B cell (primary cell): ENCODE measurements at regions not wholly inside any gene's neighbourhood (a gene's known extent, or its start where the extent isn't known, plus 50 kb on each side); places are given as distances from the start of the nearest gene placed in this dataset.

Source experiments
- ATAC-seq: fragments of 200-7000 bp; cut with Tn5 transposase; one replicate; pipeline ENCODE4 v1.10.0; 2021; ENCODE audit warnings: low read depth, mild to moderate bottlenecking, moderate number of reproducible peaks, moderate library complexity
- CTCF ChIA-PET: fragments of 350-600 bp; sonication (Branson Sonifier 250); formaldehyde crosslinking; loops from one replicate; lab custom pipeline; 2021; ENCODE audit warnings: antibody characterized with exemption, inconsistent platforms; lab: Charles Lee
- POLR2A ChIA-PET: fragments of 350-600 bp; sonication (Branson Sonifier 250); formaldehyde crosslinking; loops from one replicate; lab custom pipeline; 2021; ENCODE audit warnings: antibody characterized with exemption; lab: Charles Lee
- DNase-seq: peaks from one replicate; pipeline ENCODE4 v3.0.0; 2013
- H2AFZ ChIP-seq: 2 replicates; pipeline ENCODE4 v1.6.1; 2012; ENCODE audit warnings: mild to moderate bottlenecking, low read depth, low read length; ENCODE audit not compliant: insufficient read depth, poor library complexity, severe bottlenecking
- H3K27ac ChIP-seq, 2 donors: 1 replicate in 1 of 2; 2 replicates in 1 of 2; pipeline ENCODE4 v1.5.1; 2012 to 2013; ENCODE audit warnings: low read length in 2 of 2, mild to moderate bottlenecking in 2 of 2, moderate library complexity in 1 of 2
- H3K27me3 ChIP-seq, 4 experiments: fragments of 200-600 bp in 1 of 4; sonication (generic) in 1 of 4; replicated peaks in 1 of 4; 1 replicate in 2 of 4; 2 replicates in 2 of 4; pipeline versions ENCODE4 v1.6.1 to v1.7.0; 2013 to 2016; ENCODE audit warnings: low read length in 3 of 4, mild to moderate bottlenecking in 2 of 4, mixed read lengths in 1 of 4, moderate library complexity in 1 of 4; ENCODE audit not compliant: insufficient read depth in 4 of 4, control insufficient read depth in 3 of 4; ENCODE audit errors: control extremely low read depth in 1 of 4
- H3K36me3 ChIP-seq, 2 experiments: replicated peaks in 1 of 2; 1 replicate in 1 of 2; 2 replicates in 1 of 2; pipeline versions ENCODE4 v1.6.1 to v1.7.1; 2013; ENCODE audit warnings: low read length in 1 of 2; ENCODE audit not compliant: insufficient read depth in 2 of 2, control insufficient read depth in 1 of 2; ENCODE audit errors: control extremely low read depth in 1 of 2, extremely low read depth in 1 of 2
- H3K4me1 ChIP-seq, 2 donors: fragments of 200-600 bp in 1 of 2; sonication (generic) in 1 of 2; 1 replicate in 1 of 2; 2 replicates in 1 of 2; pipeline versions ENCODE4 v1.5.1 to v1.6.1; 2013 to 2017; ENCODE audit warnings: low read length in 2 of 2; ENCODE audit not compliant: control insufficient read depth in 2 of 2, insufficient read depth in 2 of 2
- H3K4me2 ChIP-seq: replicated peaks from 2 replicates; pipeline ENCODE3; 2012; ENCODE audit warnings: mild to moderate bottlenecking, low read depth, low read length; ENCODE audit not compliant: poor library complexity, severe bottlenecking
- H3K4me3 ChIP-seq, 5 experiments: fragments of 200-600 bp in 1 of 5; sonication (generic) in 1 of 5; 1 replicate in 3 of 5; 2 replicates in 2 of 5; pipeline versions ENCODE4 v1.5.1 to v1.7.0; 2011 to 2016; ENCODE audit warnings: low read length in 4 of 5, mild to moderate bottlenecking in 4 of 5, low read depth in 2 of 5, control low read depth in 1 of 5, moderate library complexity in 1 of 5; ENCODE audit not compliant: insufficient read depth in 1 of 5; ENCODE audit errors: control extremely low read depth in 1 of 5, extremely low read depth in 1 of 5
- H3K79me2 ChIP-seq: fragments of 200-600 bp; sonication (generic); one replicate; pipeline ENCODE4 v1.6.0; 2016; ENCODE audit warnings: low read length; ENCODE audit not compliant: control insufficient read depth, insufficient read depth
- H3K9ac ChIP-seq: fragments of 200-600 bp; sonication (generic); 2 replicates; pipeline ENCODE4 v1.6.1; 2017; ENCODE audit warnings: mild to moderate bottlenecking, low read length, moderate library complexity
- H3K9me3 ChIP-seq, 3 donors: one replicate each; pipeline versions ENCODE4 v1.6.1 to v1.7.1; 2013; ENCODE audit warnings: low read length in 2 of 3; ENCODE audit not compliant: control insufficient read depth in 2 of 3, insufficient read depth in 1 of 3; ENCODE audit errors: control extremely low read depth in 1 of 3
- H4K20me1 ChIP-seq: 2 replicates; pipeline ENCODE4 v1.6.0; 2012; ENCODE audit warnings: mild to moderate bottlenecking, low read length; ENCODE audit not compliant: insufficient read depth, control insufficient read depth, poor library complexity, severe bottlenecking
- H3K27ac Mint-ChIP-seq: one replicate; pipeline ENCODE4 v1.8.0; 2021; ENCODE audit warnings: mixed read lengths
- H3K27me3 Mint-ChIP-seq: one replicate; pipeline ENCODE4 v1.8.0; 2021; ENCODE audit warnings: mixed read lengths
- H3K4me1 Mint-ChIP-seq: one replicate; pipeline ENCODE4 v1.8.0; 2021; ENCODE audit warnings: mixed read lengths
- H3K4me3 Mint-ChIP-seq: one replicate; pipeline ENCODE4 v1.8.0; 2021; ENCODE audit warnings: mixed read lengths
- H3K9me3 Mint-ChIP-seq: one replicate; pipeline ENCODE4 v1.8.0; 2022; ENCODE audit warnings: mixed read lengths; ENCODE audit not compliant: insufficient read depth
- EZH2 ChIP-seq: IDR thresholded peaks from 2 replicates; pipeline ENCODE4 v1.6.1; 2012; ENCODE audit warnings: borderline replicate concordance, low read depth, mild to moderate bottlenecking, moderate library complexity, low read length; ENCODE audit not compliant: insufficient read depth, poor library complexity, severe bottlenecking
- WGBS: methylation state at CpG from one replicate; pipeline ENCODE4 v1.1.5; 2013; ENCODE audit warnings: missing lambda C conversion rate; ENCODE audit not compliant: insufficient coverage; 5-methylcytosine and 5-hydroxymethylcytosine counted together
- intact Hi-C: fragments of 100-400 bp; cut with micrococcal nuclease; formaldehyde crosslinking; loops from one replicate; pipeline ENCODE4 v1.10.0; 2022
- TF ChIP-seq, protein P1 (sequence below): fragments of 200-600 bp; IDR thresholded peaks from one replicate; pipeline ENCODE4 v1.8.0; 2022; ENCODE audit warnings: antibody characterized with exemption, mild to moderate bottlenecking

DNA sequence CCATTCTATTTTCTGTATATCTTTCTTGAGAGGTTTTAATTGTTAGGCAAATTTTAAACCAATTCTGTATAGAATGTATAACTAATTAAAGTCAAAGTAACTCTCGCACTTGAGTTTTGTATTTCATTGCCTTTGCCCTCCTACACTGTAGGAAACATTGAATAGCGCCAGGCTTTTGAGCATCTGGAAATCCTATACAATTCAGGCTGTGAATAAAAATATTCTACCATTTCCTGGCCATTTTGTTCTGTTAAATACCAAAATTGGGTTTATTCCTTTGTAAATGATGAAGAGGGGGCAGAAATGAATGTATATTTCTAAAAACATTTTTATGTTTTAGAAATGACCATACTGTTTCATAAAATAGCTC, 571.8 kb upstream of the CLINT1 start:
- H3K27ac Mint-ChIP-seq: no peak overlapping the region
- H3K4me1 ChIP-seq: peaks cover 41 to 48% of the 10 kb centered on the region in 2 donors
- peaks cover 0 to 3% (median 0%) of the 10 kb centered on the region in 3 donors for H3K9me3 ChIP-seq
- TF ChIP-seq, protein P1, sequence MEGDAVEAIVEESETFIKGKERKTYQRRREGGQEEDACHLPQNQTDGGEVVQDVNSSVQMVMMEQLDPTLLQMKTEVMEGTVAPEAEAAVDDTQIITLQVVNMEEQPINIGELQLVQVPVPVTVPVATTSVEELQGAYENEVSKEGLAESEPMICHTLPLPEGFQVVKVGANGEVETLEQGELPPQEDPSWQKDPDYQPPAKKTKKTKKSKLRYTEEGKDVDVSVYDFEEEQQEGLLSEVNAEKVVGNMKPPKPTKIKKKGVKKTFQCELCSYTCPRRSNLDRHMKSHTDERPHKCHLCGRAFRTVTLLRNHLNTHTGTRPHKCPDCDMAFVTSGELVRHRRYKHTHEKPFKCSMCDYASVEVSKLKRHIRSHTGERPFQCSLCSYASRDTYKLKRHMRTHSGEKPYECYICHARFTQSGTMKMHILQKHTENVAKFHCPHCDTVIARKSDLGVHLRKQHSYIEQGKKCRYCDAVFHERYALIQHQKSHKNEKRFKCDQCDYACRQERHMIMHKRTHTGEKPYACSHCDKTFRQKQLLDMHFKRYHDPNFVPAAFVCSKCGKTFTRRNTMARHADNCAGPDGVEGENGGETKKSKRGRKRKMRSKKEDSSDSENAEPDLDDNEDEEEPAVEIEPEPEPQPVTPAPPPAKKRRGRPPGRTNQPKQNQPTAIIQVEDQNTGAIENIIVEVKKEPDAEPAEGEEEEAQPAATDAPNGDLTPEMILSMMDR: no peak
- no peak for TF ChIP-seq EZH2
- H4K20me1 ChIP-seq: no peaks in the 10 kb centered on the region
- CTCF ChIA-PET: interaction anchor here (0.6 kb wide), 1 partner anchor 9 kb away, joined by 3 read pairs; no protein-coding TSS in a partner anchor
- ATAC-seq (no peak), DNase-seq (no peak)
- peaks cover 61% of the 10 kb centered on the region for H3K4me1 Mint-ChIP-seq
- H3K36me3 ChIP-seq: no peaks in the 10 kb centered on the region
- peak overlapping the region; percentile 5 for H3K4me2 ChIP-seq
- no peak overlapping the region for H3K4me3 Mint-ChIP-seq
- intact Hi-C loops: loop anchor here (10.0 kb wide), 2 partner anchors 84 to 236 kb away; no protein-coding TSS in a partner anchor
- no peak overlapping the region for H2AFZ ChIP-seq
- no peak overlapping the region for H3K9ac ChIP-seq
- H3K4me3 ChIP-seq: no peak overlapping the region
- H3K79me2 ChIP-seq: no peaks in the 10 kb centered on the region
- no peak overlapping the region for H3K27ac ChIP-seq
- peaks cover 2% of the 10 kb centered on the region for H3K9me3 Mint-ChIP-seq
- WGBS: no CpG with 5 or more reads among the region's 2 CpGs
- H3K27me3 ChIP-seq: no peaks in the 10 kb centered on the region
- H3K27me3 Mint-ChIP-seq: no peaks in the 10 kb centered on the region
- POLR2A ChIA-PET: interaction anchor here (0.6 kb wide), 2 partner anchors 81 to 295 kb away, joined by 3 to 4 read pairs; no protein-coding TSS in a partner anchor

DNA sequence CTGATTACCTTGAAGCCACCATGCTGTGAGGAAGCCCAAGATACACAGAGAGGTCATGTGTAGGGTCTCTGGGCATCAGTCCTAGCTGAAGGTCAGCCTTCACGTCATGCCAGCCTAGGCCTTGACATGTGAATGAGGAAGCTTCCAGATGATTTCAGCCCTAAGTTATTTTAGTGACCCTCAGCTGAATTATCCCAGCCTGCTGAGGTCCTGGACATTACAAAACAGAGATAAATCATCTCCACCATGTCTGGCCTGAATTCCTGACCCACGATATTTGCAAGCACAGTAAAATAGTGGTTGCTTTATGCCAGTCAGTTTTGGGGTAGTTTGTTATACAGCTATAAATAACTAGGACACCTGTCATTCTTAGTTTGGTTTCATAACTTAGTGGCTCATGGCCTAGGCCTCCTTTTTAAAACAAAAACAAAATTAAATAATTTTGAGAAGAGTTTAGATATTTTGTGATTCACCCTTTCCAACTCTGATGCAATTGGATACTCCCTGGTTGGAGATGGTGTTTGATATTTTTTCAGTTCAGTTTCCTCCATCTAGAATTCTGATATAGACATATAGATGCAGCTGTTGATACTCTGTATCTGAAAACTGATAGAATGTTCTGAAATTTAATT, 571.3 kb upstream of the CLINT1 start:
- Histone ChIP-seq H3K36me3 (no peaks in the 10 kb centered on the region), H3K4me2 (peak overlapping the region; percentile 5), H3K4me3 (no peak overlapping the region), H3K9me3 (peaks cover 0 to 3% (median 0%) of the 10 kb centered on the region in 3 donors), H3K9ac (no peak overlapping the region), H3K27me3 (no peaks in the 10 kb centered on the region), H4K20me1 (no peaks in the 10 kb centered on the region), H2AFZ (no peak overlapping the region), H3K27ac (no peak overlapping the region), H3K79me2 (no peaks in the 10 kb centered on the region), H3K4me1 (peaks cover 36 to 43% of the 10 kb centered on the region in 2 donors)
- intact Hi-C loops: loop anchor here (10.0 kb wide), 2 partner anchors 85 to 235 kb away; no protein-coding TSS in a partner anchor
- H3K4me1 Mint-ChIP-seq: peaks cover 56% of the 10 kb centered on the region
- ChIA-PET POLR2A (no interaction called here), CTCF (no interaction called here)
- ATAC-seq: no peak
- TF ChIP-seq, protein P1: no peak
- TF ChIP-seq EZH2: no peak
- H3K27ac Mint-ChIP-seq: no peak overlapping the region
- no peak overlapping the region for H3K4me3 Mint-ChIP-seq
- peaks cover 2% of the 10 kb centered on the region for H3K9me3 Mint-ChIP-seq
- H3K27me3 Mint-ChIP-seq: no peaks in the 10 kb centered on the region
- DNase-seq: no peak
- 25% methylated on average over 1 of the region's 2 CpGs for WGBS
